ENCODE measurements at regions not wholly inside any gene's neighbourhood (a gene's known extent, or its start where the extent isn't known, plus 50 kb on each side); places are given as distances from the start of the nearest gene placed in this dataset.

- no peaks in the 10 kb centered on the region for H3K79me2 ChIP-seq (ENCODE audit: insufficient read depth, low read length)
- FAIRE-seq, result no peak
- no peaks in the 10 kb centered on the region for H3K4me1 Mint-ChIP-seq (ENCODE audit: low read depth, unreplicated experiment)
- H3K27ac ChIP-seq (ENCODE audit: low read depth, low read length), result no peak overlapping the region
- no peak overlapping the region for H3K27ac Mint-ChIP-seq (ENCODE audit: unreplicated experiment)
- no peak overlapping the region for H3K4me2 ChIP-seq (ENCODE audit: low read length)
- peaks cover 2% of the 10 kb centered on the region for H3K27me3 Mint-ChIP-seq (ENCODE audit: low read depth, unreplicated experiment)
- H3K36me3 Mint-ChIP-seq (ENCODE audit: low read depth, unreplicated experiment), result no peaks in the 10 kb centered on the region
- H3K4me1 ChIP-seq (ENCODE audit: insufficient read depth, low read length), result no peaks in the 10 kb centered on the region
- no peaks in the 10 kb centered on the region for H4K20me1 ChIP-seq (ENCODE audit: insufficient read depth, low read length)
- peaks cover 3% of the 10 kb centered on the region for H3K9me3 Mint-ChIP-seq (ENCODE audit: unreplicated experiment)
- H3K4me3 ChIP-seq (ENCODE audit: insufficient read depth, low read depth, low read length), result no peak overlapping the region
- no peaks in the 10 kb centered on the region for H3K27me3 ChIP-seq (ENCODE audit: insufficient read depth, low read length)
- no peaks in the 10 kb centered on the region for H3K9me3 ChIP-seq (ENCODE audit: insufficient read depth, low read depth, low read length)
- no peak for DNase-seq (ENCODE audit: low read depth)
- no peak for TF ChIP-seq CTCF (IDR thresholded peaks at IDR 0.05; ENCODE audit: insufficient read depth, low read depth, low read length)
- TF ChIP-seq EZH2 (IDR thresholded peaks at IDR 0.05; ENCODE audit: insufficient read depth, low read length), result no peak
- no peak overlapping the region for H3K4me3 Mint-ChIP-seq (ENCODE audit: unreplicated experiment)
- H2AFZ ChIP-seq (ENCODE audit: low read depth, low read length), result no peak overlapping the region
- H3K9ac ChIP-seq (ENCODE audit: low read length), result no peak overlapping the region
- no peaks in the 10 kb centered on the region for H3K36me3 ChIP-seq (ENCODE audit: insufficient read depth, low read length)
These were observed 178.4 kb upstream of the RPS6KA3 start for GRCh38 chrX:20445109-20445508.

GRCh38 chrX:20442597-20442996 lies 175.9 kb upstream of the RPS6KA3 start:
- H3K27ac Mint-ChIP-seq (ENCODE audit: unreplicated experiment), result no peak overlapping the region
- Histone ChIP-seq H4K20me1 (ENCODE audit: insufficient read depth, low read length) (no peaks in the 10 kb centered on the region), H3K36me3 (ENCODE audit: insufficient read depth, low read length) (no peaks in the 10 kb centered on the region), H3K4me2 (ENCODE audit: low read length) (no peak overlapping the region), H2AFZ (ENCODE audit: low read depth, low read length) (no peak overlapping the region), H3K27me3 (ENCODE audit: insufficient read depth, low read length) (no peaks in the 10 kb centered on the region), H3K4me3 (ENCODE audit: insufficient read depth, low read depth, low read length) (no peak overlapping the region), H3K9ac (ENCODE audit: low read length) (no peak overlapping the region), H3K9me3 (ENCODE audit: insufficient read depth, low read depth, low read length) (no peaks in the 10 kb centered on the region), H3K4me1 (ENCODE audit: insufficient read depth, low read length) (no peaks in the 10 kb centered on the region), H3K27ac (ENCODE audit: low read depth, low read length) (no peak overlapping the region), H3K79me2 (ENCODE audit: insufficient read depth, low read length) (no peaks in the 10 kb centered on the region)
- no peaks in the 10 kb centered on the region for H3K36me3 Mint-ChIP-seq (ENCODE audit: low read depth, unreplicated experiment)
- H3K27me3 Mint-ChIP-seq (ENCODE audit: low read depth, unreplicated experiment), result peaks cover 2% of the 10 kb centered on the region
- H3K4me3 Mint-ChIP-seq (ENCODE audit: unreplicated experiment), result no peak overlapping the region
- FAIRE-seq, result peak; percentile 97
- DNase-seq (ENCODE audit: low read depth), result peak; percentile 53
- TF ChIP-seq CTCF (IDR thresholded peaks at IDR 0.05; ENCODE audit: insufficient read depth, low read depth, low read length) (peak; percentile 40), EZH2 (IDR thresholded peaks at IDR 0.05; ENCODE audit: insufficient read depth, low read length) (no peak)
- H3K9me3 Mint-ChIP-seq (ENCODE audit: unreplicated experiment), result peaks cover 3% of the 10 kb centered on the region
- H3K4me1 Mint-ChIP-seq (ENCODE audit: low read depth, unreplicated experiment), result no peaks in the 10 kb centered on the region

GRCh38 chrX:20441123-20441522 lies 174.4 kb upstream of the RPS6KA3 start:
- Histone ChIP-seq H3K79me2 (ENCODE audit: insufficient read depth, low read length) (no peaks in the 10 kb centered on the region), H3K4me3 (ENCODE audit: insufficient read depth, low read depth, low read length) (no peak overlapping the region), H3K4me1 (ENCODE audit: insufficient read depth, low read length) (no peaks in the 10 kb centered on the region), H3K9me3 (ENCODE audit: insufficient read depth, low read depth, low read length) (no peaks in the 10 kb centered on the region), H3K27ac (ENCODE audit: low read depth, low read length) (no peak overlapping the region), H2AFZ (ENCODE audit: low read depth, low read length) (no peak overlapping the region), H3K4me2 (ENCODE audit: low read length) (no peak overlapping the region), H3K27me3 (ENCODE audit: insufficient read depth, low read length) (no peaks in the 10 kb centered on the region), H3K9ac (ENCODE audit: low read length) (no peak overlapping the region), H3K36me3 (ENCODE audit: insufficient read depth, low read length) (no peaks in the 10 kb centered on the region), H4K20me1 (ENCODE audit: insufficient read depth, low read length) (no peaks in the 10 kb centered on the region)
- Mint-ChIP-seq H3K4me1 (ENCODE audit: low read depth, unreplicated experiment) (no peaks in the 10 kb centered on the region), H3K36me3 (ENCODE audit: low read depth, unreplicated experiment) (no peaks in the 10 kb centered on the region), H3K9me3 (ENCODE audit: unreplicated experiment) (no peaks in the 10 kb centered on the region), H3K27me3 (ENCODE audit: low read depth, unreplicated experiment) (peaks cover 2% of the 10 kb centered on the region), H3K4me3 (ENCODE audit: unreplicated experiment) (no peak overlapping the region), H3K27ac (ENCODE audit: unreplicated experiment) (no peak overlapping the region)
- TF ChIP-seq EZH2 (IDR thresholded peaks at IDR 0.05; ENCODE audit: insufficient read depth, low read length) (no peak), CTCF (IDR thresholded peaks at IDR 0.05; ENCODE audit: insufficient read depth, low read depth, low read length) (no peak)
- FAIRE-seq (peak; percentile 92), DNase-seq (ENCODE audit: low read depth) (no peak)

Data from astrocyte (in vitro differentiated cells and primary cell).